WTC11 (cell line): ENCODE measurements at regions not wholly inside any gene's neighbourhood (a gene's known extent, or its start where the extent isn't known, plus 50 kb on each side); places are given as distances from the start of the nearest gene placed in this dataset.

Experiments used
- ATF2 ChIP-seq: sonication (generic); formaldehyde crosslinking; IDR thresholded peaks from 2 replicates; pipeline ENCODE4 v1.8.1; 2022; ENCODE audit warnings: low read depth, missing genetic modification reagents, borderline replicate concordance
- CTCF ChIP-seq: fragments of 200-600 bp; IDR thresholded peaks from 2 replicates; pipeline ENCODE4 v1.8.0; 2022; ENCODE audit warnings: antibody characterized with exemption
- E2F4 ChIP-seq: sonication (generic); formaldehyde crosslinking; IDR thresholded peaks from 2 replicates; pipeline ENCODE4 v1.8.1; 2022; ENCODE audit warnings: low read depth, mild to moderate bottlenecking, moderate library complexity, missing genetic modification reagents, borderline replicate concordance
- ELF4 ChIP-seq: sonication (generic); formaldehyde crosslinking; IDR thresholded peaks from 2 replicates; pipeline ENCODE4 v1.8.1; 2022; ENCODE audit warnings: low read depth, mild to moderate bottlenecking, moderate library complexity, missing genetic modification reagents
- ESRRA ChIP-seq: sonication (generic); formaldehyde crosslinking; IDR thresholded peaks from 2 replicates; pipeline ENCODE4 v1.8.1; 2022; ENCODE audit warnings: mild to moderate bottlenecking, missing genetic modification reagents, borderline replicate concordance
- ETV6 ChIP-seq: sonication (generic); formaldehyde crosslinking; IDR thresholded peaks from 2 replicates; pipeline ENCODE4 v1.8.1; 2022; ENCODE audit warnings: mild to moderate bottlenecking, missing genetic modification reagents
- JAZF1 ChIP-seq: fragments of 250-450 bp; sonication (Bioruptor Pico); IDR thresholded peaks from 2 replicates; pipeline ENCODE4 v1.9.0; 2021; ENCODE audit warnings: moderate library complexity, mild to moderate bottlenecking, inconsistent platforms
- USF2 ChIP-seq: sonication (generic); formaldehyde crosslinking; IDR thresholded peaks from 2 replicates; pipeline ENCODE4 v1.8.1; 2023; ENCODE audit warnings: mild to moderate bottlenecking, missing genetic modification reagents, moderate library complexity
- ZNF423 ChIP-seq: fragments of 250-450 bp; sonication (Bioruptor Pico); IDR thresholded peaks from 2 replicates; pipeline ENCODE4 v2.1.2; 2022; ENCODE audit warnings: mild to moderate bottlenecking, moderate library complexity

GRCh38 chr13:110774051-110774450 is 60.6 kb downstream of the ING1 start:
- TF ChIP-seq CTCF (no peak), ETV6 (CRISPR knock-in tag) (no peak), ESRRA (CRISPR knock-in tag) (no peak), ATF2 (CRISPR knock-in tag) (no peak), E2F4 (CRISPR knock-in tag) (no peak), ELF4 (CRISPR knock-in tag) (no peak), ZNF423 (CRISPR knock-in tag) (no peak), USF2 (CRISPR knock-in tag) (no peak), JAZF1 (CRISPR knock-in tag) (no peak)
